GM23338 (cell line): ENCODE measurements at regions not wholly inside any gene's neighbourhood (a gene's known extent, or its start where the extent isn't known, plus 50 kb on each side); places are given as distances from the start of the nearest gene placed in this dataset.

Source experiments
- ATAC-seq: fragments of 200-7000 bp; cut with Tn5 transposase; 3 replicates; pipeline ENCODE4 v1.9.1; 2020
- DNase-seq: peaks from one replicate; pipeline ENCODE4 v3.0.0-alpha.2; 2015; ENCODE audit warnings: low spot score
- H2AFZ ChIP-seq: fragments of 200-600 bp; sonication (generic); 2 replicates; pipeline ENCODE4 v1.8.0; 2016; ENCODE audit warnings: antibody characterized with exemption, mild to moderate bottlenecking, moderate library complexity
- H3F3A ChIP-seq: fragments of 200-600 bp; sonication (generic); replicated peaks from 2 replicates; pipeline ENCODE4 v1.8.0; 2017; ENCODE audit warnings: antibody characterized with exemption, mixed run types, low read depth
- H3K27ac ChIP-seq: fragments of 200-600 bp; sonication (generic); 2 replicates; pipeline ENCODE4 v1.6.1; 2016; ENCODE audit warnings: low read depth
- H3K27me3 ChIP-seq: fragments of 200-600 bp; sonication (generic); 2 replicates; pipeline ENCODE4 v1.8.0; 2016; ENCODE audit warnings: mild to moderate bottlenecking, mixed run types, moderate library complexity; ENCODE audit not compliant: insufficient read depth
- H3K36me3 ChIP-seq: fragments of 200-600 bp; sonication (generic); 2 replicates; pipeline ENCODE4 v1.8.0; 2016; ENCODE audit warnings: mild to moderate bottlenecking; ENCODE audit not compliant: insufficient read depth
- H3K4me1 ChIP-seq: fragments of 200-600 bp; sonication (generic); 2 replicates; pipeline ENCODE4 v1.8.0; 2016; ENCODE audit warnings: mild to moderate bottlenecking, moderate library complexity; ENCODE audit not compliant: insufficient read depth
- H3K4me2 ChIP-seq: fragments of 200-600 bp; sonication (generic); 2 replicates; pipeline ENCODE4 v1.7.1; 2017; ENCODE audit warnings: mixed run types
- H3K4me3 ChIP-seq: fragments of 200-600 bp; sonication (generic); 2 replicates; pipeline ENCODE4 v1.6.1; 2016; ENCODE audit warnings: mixed run types
- H3K79me2 ChIP-seq: fragments of 200-600 bp; sonication (generic); replicated peaks from 2 replicates; pipeline ENCODE4 v1.8.0; 2017; ENCODE audit warnings: mild to moderate bottlenecking; ENCODE audit not compliant: insufficient read depth
- H3K9me2 ChIP-seq: fragments of 200-600 bp; sonication (generic); 2 replicates; pipeline ENCODE4 v1.8.0; 2017; ENCODE audit not compliant: insufficient read depth
- H4K20me1 ChIP-seq: fragments of 200-600 bp; sonication (generic); replicated peaks from 2 replicates; pipeline ENCODE4 v1.8.0; 2017; ENCODE audit warnings: mild to moderate bottlenecking; ENCODE audit not compliant: insufficient read depth
- H3K27ac Mint-ChIP-seq: 2 replicates; pipeline ENCODE4 v1.8.0; 2020; ENCODE audit warnings: inconsistent platforms, mild to moderate bottlenecking, moderate library complexity, mixed read lengths
- H3K27me3 Mint-ChIP-seq: 3 replicates; pipeline ENCODE4 v1.8.0; 2022; ENCODE audit warnings: low read depth, mild to moderate bottlenecking, moderate library complexity, mixed read lengths, inconsistent platforms; ENCODE audit not compliant: insufficient read depth, poor library complexity
- H3K36me3 Mint-ChIP-seq: 3 replicates; pipeline ENCODE4 v1.8.0; 2021; ENCODE audit warnings: low read depth, mild to moderate bottlenecking, inconsistent platforms, moderate library complexity, mixed read lengths
- H3K4me1 Mint-ChIP-seq: 3 replicates; pipeline ENCODE4 v1.8.0; 2020; ENCODE audit warnings: mild to moderate bottlenecking, inconsistent platforms, mixed read lengths
- H3K4me3 Mint-ChIP-seq: 3 replicates; pipeline ENCODE4 v1.8.0; 2021; ENCODE audit warnings: moderate library complexity, mild to moderate bottlenecking, inconsistent platforms, mixed read lengths
- H3K9me3 Mint-ChIP-seq: 3 replicates; pipeline ENCODE4 v1.8.0; 2020; ENCODE audit warnings: moderate library complexity, mild to moderate bottlenecking, inconsistent platforms, mixed read lengths
- CREB1 ChIP-seq: fragments of 250-450 bp; sonication (Bioruptor Pico); IDR thresholded peaks from 2 replicates; pipeline ENCODE4 v1.5.0; 2020; ENCODE audit warnings: low read depth, mild to moderate bottlenecking, moderate library complexity
- CTCF ChIP-seq, 2 experiments: fragments of 200-600 bp in 1 of 2; sonication (generic) in 1 of 2; conservative IDR thresholded peaks; 2 replicates each; pipeline versions ENCODE4 v1.5.1 to v1.6.1; 2016 to 2017; ENCODE audit warnings: antibody characterized with exemption in 2 of 2, low read depth in 2 of 2, mild to moderate bottlenecking in 2 of 2, moderate library complexity in 1 of 2
- EZH2 ChIP-seq: fragments of 200-600 bp; sonication (generic); IDR thresholded peaks from one replicate; pipeline ENCODE4 v1.8.0; 2017; ENCODE audit warnings: antibody characterized with exemption, mild to moderate bottlenecking, low read depth; ENCODE audit not compliant: unreplicated experiment
- EZH2phosphoT487 ChIP-seq: fragments of 200-600 bp; sonication (generic); IDR thresholded peaks from one replicate; pipeline ENCODE4 v1.8.1; 2018; ENCODE audit warnings: antibody characterized with exemption; ENCODE audit not compliant: unreplicated experiment
- JUNB ChIP-seq: IDR thresholded peaks from one replicate; pipeline ENCODE4 v1.6.1; 2016; ENCODE audit warnings: antibody characterized with exemption; ENCODE audit not compliant: unreplicated experiment
- NANOG ChIP-seq: IDR thresholded peaks from 2 replicates; pipeline ENCODE4 v1.6.1; 2016; ENCODE audit warnings: antibody characterized with exemption, borderline replicate concordance
- POLR2AphosphoS5 ChIP-seq: IDR thresholded peaks from 2 replicates; pipeline ENCODE4 v1.6.1; 2016; ENCODE audit warnings: antibody characterized with exemption, low read depth
- STAT1 ChIP-seq: IDR thresholded peaks from one replicate; pipeline ENCODE4 v1.6.1; 2016; ENCODE audit warnings: antibody characterized with exemption; ENCODE audit not compliant: unreplicated experiment
- ZNF114 ChIP-seq: fragments of 250-450 bp; sonication (Bioruptor Pico); IDR thresholded peaks from 2 replicates; pipeline ENCODE4 v1.5.0; 2020; ENCODE audit warnings: mild to moderate bottlenecking, moderate library complexity
- ZNF331 ChIP-seq: fragments of 250-450 bp; sonication (Bioruptor Pico); IDR thresholded peaks from 2 replicates; pipeline ENCODE4 v1.5.0; 2020; ENCODE audit warnings: low read depth, mild to moderate bottlenecking, moderate library complexity
- TF ChIP-seq, protein P1 (sequence below): fragments of 250-450 bp; sonication (Bioruptor Pico); IDR thresholded peaks from 2 replicates; pipeline ENCODE4 v1.5.0; 2020; ENCODE audit warnings: mild to moderate bottlenecking, moderate library complexity
- TF ChIP-seq, protein P2 (sequence below): IDR thresholded peaks from 2 replicates; pipeline ENCODE4 v1.6.1; 2016; ENCODE audit warnings: antibody characterized with exemption
- TF ChIP-seq, protein P3 (sequence below): IDR thresholded peaks from one replicate; pipeline ENCODE4 v1.6.1; 2018; ENCODE audit warnings: antibody characterized with exemption; ENCODE audit not compliant: unreplicated experiment

DNA sequence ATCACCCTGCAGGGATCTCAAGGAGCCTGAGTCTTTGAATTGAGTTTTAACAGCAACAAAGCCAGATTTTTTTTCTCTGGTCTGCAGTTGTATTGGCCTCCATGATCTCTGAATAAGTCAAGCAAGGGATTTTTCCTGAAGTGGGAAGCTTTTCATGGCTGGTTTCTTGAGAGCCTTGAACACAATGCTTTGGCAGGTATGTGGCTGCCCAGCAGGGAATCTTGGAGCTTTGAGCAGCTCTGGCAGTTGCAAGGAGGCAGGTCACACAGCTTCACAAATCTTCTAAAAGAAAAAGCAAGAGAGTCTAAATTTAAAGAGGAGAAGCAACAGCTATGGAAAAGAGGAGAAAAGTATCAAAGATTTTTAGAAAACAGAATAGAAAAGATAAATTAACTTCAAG is 60.1 kb downstream of the RPS29 start:
- ATAC-seq: no peak; the same call in 2 of the 3 replicates

More for the DNA sequence above, 60.1 kb downstream of the RPS29 start:
- Histone ChIP-seq H3K27me3 (no peaks in the 10 kb centered on the region), H3K36me3 (no peaks in the 10 kb centered on the region), H3K27ac (no peak overlapping the region), H4K20me1 (no peaks in the 10 kb centered on the region), H3K4me2 (no peak overlapping the region), H3K4me1 (no peaks in the 10 kb centered on the region), H3K4me3 (no peak overlapping the region), H3K79me2 (no peaks in the 10 kb centered on the region), H3F3A (no peaks in the 10 kb centered on the region), H3K9me2 (peaks cover 4% of the 10 kb centered on the region; the same call in 1 of the 2 replicates), H2AFZ (no peak overlapping the region)
- no peak overlapping the region for H3K4me3 Mint-ChIP-seq
- no peak overlapping the region for H3K27ac Mint-ChIP-seq
- TF ChIP-seq NANOG: no peak
- TF ChIP-seq, protein P1, sequence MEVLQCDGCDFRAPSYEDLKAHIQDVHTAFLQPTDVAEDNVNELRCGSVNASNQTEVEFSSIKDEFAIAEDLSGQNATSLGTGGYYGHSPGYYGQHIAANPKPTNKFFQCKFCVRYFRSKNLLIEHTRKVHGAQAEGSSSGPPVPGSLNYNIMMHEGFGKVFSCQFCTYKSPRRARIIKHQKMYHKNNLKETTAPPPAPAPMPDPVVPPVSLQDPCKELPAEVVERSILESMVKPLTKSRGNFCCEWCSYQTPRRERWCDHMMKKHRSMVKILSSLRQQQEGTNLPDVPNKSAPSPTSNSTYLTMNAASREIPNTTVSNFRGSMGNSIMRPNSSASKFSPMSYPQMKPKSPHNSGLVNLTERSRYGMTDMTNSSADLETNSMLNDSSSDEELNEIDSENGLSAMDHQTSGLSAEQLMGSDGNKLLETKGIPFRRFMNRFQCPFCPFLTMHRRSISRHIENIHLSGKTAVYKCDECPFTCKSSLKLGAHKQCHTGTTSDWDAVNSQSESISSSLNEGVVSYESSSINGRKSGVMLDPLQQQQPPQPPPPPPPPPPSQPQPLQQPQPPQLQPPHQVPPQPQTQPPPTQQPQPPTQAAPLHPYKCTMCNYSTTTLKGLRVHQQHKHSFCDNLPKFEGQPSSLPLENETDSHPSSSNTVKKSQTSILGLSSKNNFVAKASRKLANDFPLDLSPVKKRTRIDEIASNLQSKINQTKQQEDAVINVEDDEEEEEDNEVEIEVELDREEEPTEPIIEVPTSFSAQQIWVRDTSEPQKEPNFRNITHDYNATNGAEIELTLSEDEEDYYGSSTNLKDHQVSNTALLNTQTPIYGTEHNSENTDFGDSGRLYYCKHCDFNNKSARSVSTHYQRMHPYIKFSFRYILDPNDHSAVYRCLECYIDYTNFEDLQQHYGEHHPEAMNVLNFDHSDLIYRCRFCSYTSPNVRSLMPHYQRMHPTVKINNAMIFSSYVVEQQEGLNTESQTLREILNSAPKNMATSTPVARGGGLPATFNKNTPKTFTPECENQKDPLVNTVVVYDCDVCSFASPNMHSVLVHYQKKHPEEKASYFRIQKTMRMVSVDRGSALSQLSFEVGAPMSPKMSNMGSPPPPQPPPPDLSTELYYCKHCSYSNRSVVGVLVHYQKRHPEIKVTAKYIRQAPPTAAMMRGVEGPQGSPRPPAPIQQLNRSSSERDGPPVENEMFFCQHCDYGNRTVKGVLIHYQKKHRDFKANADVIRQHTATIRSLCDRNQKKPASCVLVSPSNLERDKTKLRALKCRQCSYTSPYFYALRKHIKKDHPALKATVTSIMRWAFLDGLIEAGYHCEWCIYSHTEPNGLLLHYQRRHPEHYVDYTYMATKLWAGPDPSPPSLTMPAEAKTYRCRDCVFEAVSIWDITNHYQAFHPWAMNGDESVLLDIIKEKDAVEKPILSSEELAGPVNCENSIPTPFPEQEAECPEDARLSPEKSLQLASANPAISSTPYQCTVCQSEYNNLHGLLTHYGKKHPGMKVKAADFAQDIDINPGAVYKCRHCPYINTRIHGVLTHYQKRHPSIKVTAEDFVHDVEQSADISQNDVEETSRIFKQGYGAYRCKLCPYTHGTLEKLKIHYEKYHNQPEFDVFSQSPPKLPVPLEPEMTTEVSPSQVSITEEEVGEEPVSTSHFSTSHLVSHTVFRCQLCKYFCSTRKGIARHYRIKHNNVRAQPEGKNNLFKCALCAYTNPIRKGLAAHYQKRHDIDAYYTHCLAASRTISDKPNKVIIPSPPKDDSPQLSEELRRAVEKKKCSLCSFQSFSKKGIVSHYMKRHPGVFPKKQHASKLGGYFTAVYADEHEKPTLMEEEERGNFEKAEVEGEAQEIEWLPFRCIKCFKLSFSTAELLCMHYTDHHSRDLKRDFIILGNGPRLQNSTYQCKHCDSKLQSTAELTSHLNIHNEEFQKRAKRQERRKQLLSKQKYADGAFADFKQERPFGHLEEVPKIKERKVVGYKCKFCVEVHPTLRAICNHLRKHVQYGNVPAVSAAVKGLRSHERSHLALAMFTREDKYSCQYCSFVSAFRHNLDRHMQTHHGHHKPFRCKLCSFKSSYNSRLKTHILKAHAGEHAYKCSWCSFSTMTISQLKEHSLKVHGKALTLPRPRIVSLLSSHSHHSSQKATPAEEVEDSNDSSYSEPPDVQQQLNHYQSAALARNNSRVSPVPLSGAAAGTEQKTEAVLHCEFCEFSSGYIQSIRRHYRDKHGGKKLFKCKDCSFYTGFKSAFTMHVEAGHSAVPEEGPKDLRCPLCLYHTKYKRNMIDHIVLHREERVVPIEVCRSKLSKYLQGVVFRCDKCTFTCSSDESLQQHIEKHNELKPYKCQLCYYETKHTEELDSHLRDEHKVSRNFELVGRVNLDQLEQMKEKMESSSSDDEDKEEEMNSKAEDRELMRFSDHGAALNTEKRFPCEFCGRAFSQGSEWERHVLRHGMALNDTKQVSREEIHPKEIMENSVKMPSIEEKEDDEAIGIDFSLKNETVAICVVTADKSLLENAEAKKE: no peak
- TF ChIP-seq, protein P2, sequence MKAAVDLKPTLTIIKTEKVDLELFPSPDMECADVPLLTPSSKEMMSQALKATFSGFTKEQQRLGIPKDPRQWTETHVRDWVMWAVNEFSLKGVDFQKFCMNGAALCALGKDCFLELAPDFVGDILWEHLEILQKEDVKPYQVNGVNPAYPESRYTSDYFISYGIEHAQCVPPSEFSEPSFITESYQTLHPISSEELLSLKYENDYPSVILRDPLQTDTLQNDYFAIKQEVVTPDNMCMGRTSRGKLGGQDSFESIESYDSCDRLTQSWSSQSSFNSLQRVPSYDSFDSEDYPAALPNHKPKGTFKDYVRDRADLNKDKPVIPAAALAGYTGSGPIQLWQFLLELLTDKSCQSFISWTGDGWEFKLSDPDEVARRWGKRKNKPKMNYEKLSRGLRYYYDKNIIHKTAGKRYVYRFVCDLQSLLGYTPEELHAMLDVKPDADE: no peak
- TF ChIP-seq, protein P3, sequence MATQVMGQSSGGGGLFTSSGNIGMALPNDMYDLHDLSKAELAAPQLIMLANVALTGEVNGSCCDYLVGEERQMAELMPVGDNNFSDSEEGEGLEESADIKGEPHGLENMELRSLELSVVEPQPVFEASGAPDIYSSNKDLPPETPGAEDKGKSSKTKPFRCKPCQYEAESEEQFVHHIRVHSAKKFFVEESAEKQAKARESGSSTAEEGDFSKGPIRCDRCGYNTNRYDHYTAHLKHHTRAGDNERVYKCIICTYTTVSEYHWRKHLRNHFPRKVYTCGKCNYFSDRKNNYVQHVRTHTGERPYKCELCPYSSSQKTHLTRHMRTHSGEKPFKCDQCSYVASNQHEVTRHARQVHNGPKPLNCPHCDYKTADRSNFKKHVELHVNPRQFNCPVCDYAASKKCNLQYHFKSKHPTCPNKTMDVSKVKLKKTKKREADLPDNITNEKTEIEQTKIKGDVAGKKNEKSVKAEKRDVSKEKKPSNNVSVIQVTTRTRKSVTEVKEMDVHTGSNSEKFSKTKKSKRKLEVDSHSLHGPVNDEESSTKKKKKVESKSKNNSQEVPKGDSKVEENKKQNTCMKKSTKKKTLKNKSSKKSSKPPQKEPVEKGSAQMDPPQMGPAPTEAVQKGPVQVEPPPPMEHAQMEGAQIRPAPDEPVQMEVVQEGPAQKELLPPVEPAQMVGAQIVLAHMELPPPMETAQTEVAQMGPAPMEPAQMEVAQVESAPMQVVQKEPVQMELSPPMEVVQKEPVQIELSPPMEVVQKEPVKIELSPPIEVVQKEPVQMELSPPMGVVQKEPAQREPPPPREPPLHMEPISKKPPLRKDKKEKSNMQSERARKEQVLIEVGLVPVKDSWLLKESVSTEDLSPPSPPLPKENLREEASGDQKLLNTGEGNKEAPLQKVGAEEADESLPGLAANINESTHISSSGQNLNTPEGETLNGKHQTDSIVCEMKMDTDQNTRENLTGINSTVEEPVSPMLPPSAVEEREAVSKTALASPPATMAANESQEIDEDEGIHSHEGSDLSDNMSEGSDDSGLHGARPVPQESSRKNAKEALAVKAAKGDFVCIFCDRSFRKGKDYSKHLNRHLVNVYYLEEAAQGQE: no peak
- no peak for TF ChIP-seq ZNF114 (CRISPR knock-in tag)
- TF ChIP-seq ZNF331 (CRISPR knock-in tag): no peak
- TF ChIP-seq STAT1: no peak
- no peak for TF ChIP-seq JUNB
- no peak for TF ChIP-seq POLR2AphosphoS5
- TF ChIP-seq EZH2: no peak
- no peak for TF ChIP-seq CREB1
- TF ChIP-seq EZH2phosphoT487: no peak
- TF ChIP-seq CTCF (conservative IDR thresholded peaks at IDR 0.05; ENCODE audit: low read depth in 2 of 2): no peak
- no peaks in the 10 kb centered on the region for H3K4me1 Mint-ChIP-seq
- H3K36me3 Mint-ChIP-seq: no peaks in the 10 kb centered on the region; the same call in 2 of the 3 replicates
- DNase-seq: no peak
- no peaks in the 10 kb centered on the region; the same call in 2 of the 3 replicates for H3K9me3 Mint-ChIP-seq
- peaks cover 2% of the 10 kb centered on the region for H3K27me3 Mint-ChIP-seq
